ENCODE measurements at regions not wholly inside any gene's neighbourhood (a gene's known extent, or its start where the extent isn't known, plus 50 kb on each side); places are given as distances from the start of the nearest gene placed in this dataset.

DNA sequence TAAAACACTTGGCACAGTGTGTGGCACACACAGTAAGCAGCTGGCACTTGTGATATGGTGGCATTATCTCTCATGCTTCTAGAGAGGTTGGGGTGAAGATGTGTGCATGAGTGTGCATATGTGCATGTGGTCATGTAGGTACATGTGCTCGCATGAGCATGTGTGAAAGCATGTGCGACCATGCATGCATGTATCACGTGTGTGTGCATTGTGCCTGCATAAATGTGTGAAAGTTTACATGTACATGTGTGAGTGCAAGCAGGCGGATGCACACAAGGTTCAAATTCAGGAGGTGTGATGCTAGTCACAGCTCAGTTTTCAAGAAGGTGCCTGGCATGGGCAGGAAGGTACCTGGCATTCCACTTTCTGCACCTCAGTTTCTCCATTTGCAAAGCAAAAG, 59.0 kb upstream of the UQCRFS1 start:
- TF ChIP-seq CTCF (IDR thresholded peaks at IDR 0.05) (no peak), POLR2A (IDR thresholded peaks at IDR 0.05) (no peak), POLR2AphosphoS5 (IDR thresholded peaks at IDR 0.05) (no peak), EP300 (IDR thresholded peaks at IDR 0.05) (no peak)
- H3K4me1 ChIP-seq: no peaks in the 10 kb centered on the region
- H3K9me3 ChIP-seq: no peaks in the 10 kb centered on the region
- H3K4me3 ChIP-seq: no peak overlapping the region
- no peak for ATAC-seq
- no peaks in the 10 kb centered on the region for H3K36me3 ChIP-seq
- H3K27ac ChIP-seq: no peak overlapping the region
- WGBS, 2 donors (ENCODE audit: low coverage in 1 of 2): 86% methylated on average over 3 of the region's 4 CpGs; no CpG with 5 or more reads in 1 of the 2 donors
- peaks cover 82% of the 10 kb centered on the region for H3K27me3 ChIP-seq

DNA sequence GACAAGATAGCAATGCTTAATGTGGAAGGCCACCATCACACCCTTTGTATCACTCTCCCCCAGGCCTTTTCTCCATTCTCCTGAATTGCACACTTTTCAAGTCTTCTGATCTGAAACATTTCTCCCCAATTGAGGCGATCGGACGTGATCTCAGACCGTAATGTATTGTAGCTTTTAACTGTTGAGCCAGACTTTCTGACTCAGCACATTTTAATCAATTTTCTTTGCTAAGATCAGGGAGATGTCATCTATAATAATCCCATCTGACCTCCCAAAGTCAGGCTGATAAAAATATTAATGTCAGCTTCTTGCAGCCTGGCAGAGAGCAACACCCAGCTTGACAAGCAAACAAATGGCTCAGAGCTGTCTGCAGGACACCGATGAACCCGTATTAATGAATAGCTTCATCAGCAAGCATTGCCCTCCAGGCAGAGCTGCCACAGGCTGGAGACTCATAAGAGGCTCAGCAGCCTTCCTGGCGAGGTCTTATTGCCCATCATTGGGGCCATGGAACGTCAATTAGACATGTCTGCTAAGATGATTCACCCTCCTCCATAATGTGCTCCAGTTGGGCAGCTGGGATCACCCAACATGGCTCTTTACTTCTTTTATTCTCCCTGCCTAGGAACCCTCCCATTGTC, 60.2 kb upstream of the UQCRFS1 start:
- no peaks in the 10 kb centered on the region for H3K9me3 ChIP-seq
- WGBS, 2 donors (ENCODE audit: low coverage in 1 of 2): 72 to 89% methylated on average over 4 of the region's 8 CpGs
- no peaks in the 10 kb centered on the region for H3K36me3 ChIP-seq
- H3K4me1 ChIP-seq: no peaks in the 10 kb centered on the region
- peaks cover 81% of the 10 kb centered on the region for H3K27me3 ChIP-seq
- H3K27ac ChIP-seq: no peak overlapping the region
- no peak for ATAC-seq
- TF ChIP-seq POLR2AphosphoS5 (IDR thresholded peaks at IDR 0.05): no peak
- no peak for TF ChIP-seq EP300 (IDR thresholded peaks at IDR 0.05)
- TF ChIP-seq POLR2A (IDR thresholded peaks at IDR 0.05): no peak
- no peak for TF ChIP-seq CTCF (IDR thresholded peaks at IDR 0.05)
- no peak overlapping the region for H3K4me3 ChIP-seq

- Histone ChIP-seq H3K36me3 (no peaks in the 10 kb centered on the region), H3K27me3 (peaks cover 67% of the 10 kb centered on the region), H3K4me3 (no peak overlapping the region), H3K27ac (no peak overlapping the region), H3K4me1 (no peaks in the 10 kb centered on the region), H3K9me3 (no peaks in the 10 kb centered on the region)
- WGBS, 2 donors (ENCODE audit: low coverage in 1 of 2): 83 to 86% methylated on average over 1 of the region's 4 CpGs
- ATAC-seq: no peak
- TF ChIP-seq EP300 (IDR thresholded peaks at IDR 0.05) (no peak), POLR2A (IDR thresholded peaks at IDR 0.05) (no peak), CTCF (IDR thresholded peaks at IDR 0.05) (no peak), POLR2AphosphoS5 (IDR thresholded peaks at IDR 0.05) (no peak)
These were observed 62.3 kb upstream of the UQCRFS1 start for GRCh38 chr19:29275266-29275665.

DNA sequence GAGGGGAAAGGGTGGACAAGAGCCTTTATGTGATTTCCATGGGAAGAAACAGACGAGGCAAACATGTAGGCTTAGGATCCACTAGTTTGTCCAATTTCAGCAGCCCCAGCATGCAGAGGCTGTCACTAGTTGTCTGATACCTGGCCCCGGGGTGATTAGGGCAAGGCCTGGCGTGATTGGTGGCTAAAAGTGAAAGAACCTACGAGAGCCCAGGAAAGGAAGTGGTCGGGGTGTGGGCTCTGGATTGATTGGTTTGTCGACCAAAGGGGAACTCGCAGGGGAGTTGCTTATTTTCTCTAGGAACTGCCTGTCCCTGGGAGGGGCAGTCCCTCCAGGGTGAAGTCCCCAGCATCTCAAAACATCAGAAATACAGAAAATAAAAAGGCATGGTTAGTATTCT, 64.2 kb upstream of the UQCRFS1 start:
- WGBS, 2 donors (ENCODE audit: low coverage in 1 of 2): 11 to 24% methylated on average over 7 of the region's 7 CpGs
- H3K27me3 ChIP-seq: peaks cover 67% of the 10 kb centered on the region
- no peak for ATAC-seq

DNA sequence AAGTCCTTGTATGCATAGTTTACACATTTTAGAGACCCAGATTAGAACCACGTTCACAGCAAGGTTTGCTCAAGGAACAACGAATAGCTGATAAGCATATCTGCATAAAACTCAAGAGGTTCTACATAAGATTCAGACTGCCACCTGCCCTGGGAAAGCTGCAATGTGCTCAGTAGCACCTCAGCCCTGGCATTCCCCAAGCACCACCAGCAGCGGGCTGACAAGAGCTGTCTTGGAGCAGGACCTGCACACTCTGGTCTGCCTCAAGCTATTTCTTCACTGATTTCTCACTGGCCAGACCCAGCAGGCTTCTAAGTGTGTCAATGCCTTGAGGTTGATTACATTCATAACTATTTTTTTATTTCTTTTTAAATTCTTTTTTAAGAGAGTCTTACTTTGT, 65.8 kb upstream of the UQCRFS1 start:
- Histone ChIP-seq H3K27ac (no peak overlapping the region), H3K27me3 (peaks cover 76% of the 10 kb centered on the region), H3K4me1 (no peaks in the 10 kb centered on the region), H3K9me3 (no peaks in the 10 kb centered on the region), H3K36me3 (no peaks in the 10 kb centered on the region), H3K4me3 (no peak overlapping the region)
- ATAC-seq: no peak
- 33 to 55% methylated on average over 2 to 3 of the region's 3 CpGs for WGBS, 2 donors (ENCODE audit: low coverage in 1 of 2)
- TF ChIP-seq EP300 (IDR thresholded peaks at IDR 0.05) (no peak), POLR2A (IDR thresholded peaks at IDR 0.05) (no peak), CTCF (IDR thresholded peaks at IDR 0.05) (no peak), POLR2AphosphoS5 (IDR thresholded peaks at IDR 0.05) (no peak)

More for the DNA sequence above, 64.2 kb upstream of the UQCRFS1 start:
- Histone ChIP-seq H3K4me3 (no peak overlapping the region), H3K4me1 (no peaks in the 10 kb centered on the region), H3K36me3 (no peaks in the 10 kb centered on the region), H3K27ac (no peak overlapping the region), H3K9me3 (no peaks in the 10 kb centered on the region)
- no peak for TF ChIP-seq POLR2A (IDR thresholded peaks at IDR 0.05)
- TF ChIP-seq POLR2AphosphoS5 (IDR thresholded peaks at IDR 0.05): no peak
